GM23338 (cell line): ENCODE measurements at regions not wholly inside any gene's neighbourhood (a gene's known extent, or its start where the extent isn't known, plus 50 kb on each side); places are given as distances from the start of the nearest gene placed in this dataset.

ENCODE experiments used
- ATAC-seq: fragments of 200-7000 bp; cut with Tn5 transposase; 3 replicates; pipeline ENCODE4 v1.9.1; 2020
- DNase-seq: peaks from one replicate; pipeline ENCODE4 v3.0.0-alpha.2; 2015; ENCODE audit warnings: low spot score
- H2AFZ ChIP-seq: fragments of 200-600 bp; sonication (generic); 2 replicates; pipeline ENCODE4 v1.8.0; 2016; ENCODE audit warnings: antibody characterized with exemption, mild to moderate bottlenecking, moderate library complexity
- H3F3A ChIP-seq: fragments of 200-600 bp; sonication (generic); replicated peaks from 2 replicates; pipeline ENCODE4 v1.8.0; 2017; ENCODE audit warnings: antibody characterized with exemption, mixed run types, low read depth
- H3K27ac ChIP-seq: fragments of 200-600 bp; sonication (generic); 2 replicates; pipeline ENCODE4 v1.6.1; 2016; ENCODE audit warnings: low read depth
- H3K27me3 ChIP-seq: fragments of 200-600 bp; sonication (generic); 2 replicates; pipeline ENCODE4 v1.8.0; 2016; ENCODE audit warnings: mild to moderate bottlenecking, mixed run types, moderate library complexity; ENCODE audit not compliant: insufficient read depth
- H3K36me3 ChIP-seq: fragments of 200-600 bp; sonication (generic); 2 replicates; pipeline ENCODE4 v1.8.0; 2016; ENCODE audit warnings: mild to moderate bottlenecking; ENCODE audit not compliant: insufficient read depth
- H3K4me1 ChIP-seq: fragments of 200-600 bp; sonication (generic); 2 replicates; pipeline ENCODE4 v1.8.0; 2016; ENCODE audit warnings: mild to moderate bottlenecking, moderate library complexity; ENCODE audit not compliant: insufficient read depth
- H3K4me2 ChIP-seq: fragments of 200-600 bp; sonication (generic); 2 replicates; pipeline ENCODE4 v1.7.1; 2017; ENCODE audit warnings: mixed run types
- H3K4me3 ChIP-seq: fragments of 200-600 bp; sonication (generic); 2 replicates; pipeline ENCODE4 v1.6.1; 2016; ENCODE audit warnings: mixed run types
- H3K79me2 ChIP-seq: fragments of 200-600 bp; sonication (generic); replicated peaks from 2 replicates; pipeline ENCODE4 v1.8.0; 2017; ENCODE audit warnings: mild to moderate bottlenecking; ENCODE audit not compliant: insufficient read depth
- H3K9me2 ChIP-seq: fragments of 200-600 bp; sonication (generic); 2 replicates; pipeline ENCODE4 v1.8.0; 2017; ENCODE audit not compliant: insufficient read depth
- H4K20me1 ChIP-seq: fragments of 200-600 bp; sonication (generic); replicated peaks from 2 replicates; pipeline ENCODE4 v1.8.0; 2017; ENCODE audit warnings: mild to moderate bottlenecking; ENCODE audit not compliant: insufficient read depth
- H3K27ac Mint-ChIP-seq: 2 replicates; pipeline ENCODE4 v1.8.0; 2020; ENCODE audit warnings: inconsistent platforms, mild to moderate bottlenecking, moderate library complexity, mixed read lengths
- H3K27me3 Mint-ChIP-seq: 3 replicates; pipeline ENCODE4 v1.8.0; 2022; ENCODE audit warnings: low read depth, mild to moderate bottlenecking, moderate library complexity, mixed read lengths, inconsistent platforms; ENCODE audit not compliant: insufficient read depth, poor library complexity
- H3K36me3 Mint-ChIP-seq: 3 replicates; pipeline ENCODE4 v1.8.0; 2021; ENCODE audit warnings: low read depth, mild to moderate bottlenecking, inconsistent platforms, moderate library complexity, mixed read lengths
- H3K4me1 Mint-ChIP-seq: 3 replicates; pipeline ENCODE4 v1.8.0; 2020; ENCODE audit warnings: mild to moderate bottlenecking, inconsistent platforms, mixed read lengths
- H3K4me3 Mint-ChIP-seq: 3 replicates; pipeline ENCODE4 v1.8.0; 2021; ENCODE audit warnings: moderate library complexity, mild to moderate bottlenecking, inconsistent platforms, mixed read lengths
- H3K9me3 Mint-ChIP-seq: 3 replicates; pipeline ENCODE4 v1.8.0; 2020; ENCODE audit warnings: moderate library complexity, mild to moderate bottlenecking, inconsistent platforms, mixed read lengths
- CREB1 ChIP-seq: fragments of 250-450 bp; sonication (Bioruptor Pico); IDR thresholded peaks from 2 replicates; pipeline ENCODE4 v1.5.0; 2020; ENCODE audit warnings: low read depth, mild to moderate bottlenecking, moderate library complexity
- CTCF ChIP-seq, 2 experiments: fragments of 200-600 bp in 1 of 2; sonication (generic) in 1 of 2; conservative IDR thresholded peaks; 2 replicates each; pipeline versions ENCODE4 v1.5.1 to v1.6.1; 2016 to 2017; ENCODE audit warnings: antibody characterized with exemption in 2 of 2, low read depth in 2 of 2, mild to moderate bottlenecking in 2 of 2, moderate library complexity in 1 of 2
- NANOG ChIP-seq: IDR thresholded peaks from 2 replicates; pipeline ENCODE4 v1.6.1; 2016; ENCODE audit warnings: antibody characterized with exemption, borderline replicate concordance
- POLR2AphosphoS5 ChIP-seq: IDR thresholded peaks from 2 replicates; pipeline ENCODE4 v1.6.1; 2016; ENCODE audit warnings: antibody characterized with exemption, low read depth
- ZNF114 ChIP-seq: fragments of 250-450 bp; sonication (Bioruptor Pico); IDR thresholded peaks from 2 replicates; pipeline ENCODE4 v1.5.0; 2020; ENCODE audit warnings: mild to moderate bottlenecking, moderate library complexity
- ZNF462 ChIP-seq: fragments of 250-450 bp; sonication (Bioruptor Pico); IDR thresholded peaks from 2 replicates; pipeline ENCODE4 v1.5.0; 2020; ENCODE audit warnings: mild to moderate bottlenecking, moderate library complexity

- TF ChIP-seq ZNF462 (CRISPR knock-in tag), result no peak
- TF ChIP-seq CTCF (conservative IDR thresholded peaks at IDR 0.05; ENCODE audit: low read depth in 2 of 2), result no peak
- no peak for TF ChIP-seq CREB1
- TF ChIP-seq POLR2AphosphoS5, result no peak
- TF ChIP-seq ZNF114 (CRISPR knock-in tag), result no peak
Observed at GRCh38 chr14:97312910-97313309, 515.7 kb downstream of the VRK1 start (continued).

GRCh38 chr14:97315790-97316189 lies 518.6 kb downstream of the VRK1 start:
- Histone ChIP-seq H3K27me3 (no peaks in the 10 kb centered on the region), H2AFZ (no peak overlapping the region), H3K9me2 (no peaks in the 10 kb centered on the region), H3K27ac (no peak overlapping the region), H3K79me2 (no peaks in the 10 kb centered on the region), H3K4me1 (no peaks in the 10 kb centered on the region), H3K4me2 (no peak overlapping the region), H3K4me3 (no peak overlapping the region), H3K36me3 (no peaks in the 10 kb centered on the region), H4K20me1 (no peaks in the 10 kb centered on the region), H3F3A (no peaks in the 10 kb centered on the region)
- Mint-ChIP-seq H3K27me3 (peaks cover 1% of the 10 kb centered on the region), H3K4me3 (no peak overlapping the region), H3K4me1 (no peaks in the 10 kb centered on the region), H3K9me3 (peaks cover 7% of the 10 kb centered on the region; the same call in 1 of the 3 replicates), H3K36me3 (0 out of 3 replicates have a peak, but pooled peaks cover 3% of the 10 kb centered on the region), H3K27ac (no peak overlapping the region)
- no peak for ATAC-seq
- no peak for DNase-seq
- no peak for TF ChIP-seq NANOG
